GM06990 (cell line): ENCODE measurements at regions not wholly inside any gene's neighbourhood (a gene's known extent, or its start where the extent isn't known, plus 50 kb on each side); places are given as distances from the start of the nearest gene placed in this dataset.

Source experiments
- DNase-seq: peaks from one replicate; pipeline ENCODE4 v3.0.0-alpha.2; 2011; ENCODE audit not compliant: insufficient read length; ENCODE audit errors: extremely low read depth
- H3K27me3 ChIP-seq: replicated peaks from 2 replicates; pipeline ENCODE4 v1.6.0; 2011; ENCODE audit warnings: low read length; ENCODE audit not compliant: control insufficient read depth, insufficient read depth
- H3K36me3 ChIP-seq: 2 replicates; pipeline ENCODE4 v1.5.1; 2011; ENCODE audit warnings: low read length; ENCODE audit not compliant: control insufficient read depth, insufficient read depth
- H3K4me3 ChIP-seq: replicated peaks from 2 replicates; pipeline ENCODE4 v1.5.1; 2011; ENCODE audit warnings: low read depth, mild to moderate bottlenecking, control low read depth, low read length
- TF ChIP-seq, protein P1 (sequence below): IDR thresholded peaks from 2 replicates; pipeline ENCODE4 v1.5.1; 2011; ENCODE audit warnings: low read length, control low read depth, mild to moderate bottlenecking, inconsistent platforms; ENCODE audit not compliant: insufficient read depth, poor library complexity, severe bottlenecking

- H3K4me3 ChIP-seq, result no peak overlapping the region
- TF ChIP-seq, protein P1, sequence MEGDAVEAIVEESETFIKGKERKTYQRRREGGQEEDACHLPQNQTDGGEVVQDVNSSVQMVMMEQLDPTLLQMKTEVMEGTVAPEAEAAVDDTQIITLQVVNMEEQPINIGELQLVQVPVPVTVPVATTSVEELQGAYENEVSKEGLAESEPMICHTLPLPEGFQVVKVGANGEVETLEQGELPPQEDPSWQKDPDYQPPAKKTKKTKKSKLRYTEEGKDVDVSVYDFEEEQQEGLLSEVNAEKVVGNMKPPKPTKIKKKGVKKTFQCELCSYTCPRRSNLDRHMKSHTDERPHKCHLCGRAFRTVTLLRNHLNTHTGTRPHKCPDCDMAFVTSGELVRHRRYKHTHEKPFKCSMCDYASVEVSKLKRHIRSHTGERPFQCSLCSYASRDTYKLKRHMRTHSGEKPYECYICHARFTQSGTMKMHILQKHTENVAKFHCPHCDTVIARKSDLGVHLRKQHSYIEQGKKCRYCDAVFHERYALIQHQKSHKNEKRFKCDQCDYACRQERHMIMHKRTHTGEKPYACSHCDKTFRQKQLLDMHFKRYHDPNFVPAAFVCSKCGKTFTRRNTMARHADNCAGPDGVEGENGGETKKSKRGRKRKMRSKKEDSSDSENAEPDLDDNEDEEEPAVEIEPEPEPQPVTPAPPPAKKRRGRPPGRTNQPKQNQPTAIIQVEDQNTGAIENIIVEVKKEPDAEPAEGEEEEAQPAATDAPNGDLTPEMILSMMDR, result no peak
- H3K27me3 ChIP-seq, result no peaks in the 10 kb centered on the region
- H3K36me3 ChIP-seq, result no peaks in the 10 kb centered on the region
- no peak for DNase-seq
These were observed 341.9 kb upstream of the CDH11 start for GRCh38 chr16:65463652-65464260.

GRCh38 chr16:65457084-65457483, 335.2 kb upstream of the CDH11 start:
- no peaks in the 10 kb centered on the region for H3K36me3 ChIP-seq
- DNase-seq, result no peak
- no peak overlapping the region for H3K4me3 ChIP-seq
- H3K27me3 ChIP-seq, result no peaks in the 10 kb centered on the region
- TF ChIP-seq, protein P1, result no peak

DNA sequence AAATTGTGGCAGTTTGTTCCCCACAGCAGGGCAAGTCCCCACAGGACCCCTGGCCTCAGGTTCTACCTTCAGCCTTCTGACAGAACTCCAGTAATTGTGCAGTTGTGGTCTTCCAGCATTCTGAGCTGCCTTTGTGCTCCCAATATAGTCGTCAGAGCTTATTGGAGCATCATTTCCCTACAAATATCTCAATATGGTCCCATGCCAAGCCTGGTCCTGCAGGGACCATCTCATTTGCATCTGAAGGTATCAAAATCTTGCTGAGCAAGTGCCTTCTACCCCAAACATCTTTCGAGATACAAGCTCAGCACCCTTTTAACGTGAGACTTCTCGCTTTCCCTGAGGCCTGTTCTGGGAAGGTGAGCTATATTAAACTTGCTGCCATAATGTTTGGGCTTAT, 333.9 kb upstream of the CDH11 start:
- TF ChIP-seq, protein P1, result no peak
- H3K27me3 ChIP-seq, result no peaks in the 10 kb centered on the region
- no peaks in the 10 kb centered on the region for H3K36me3 ChIP-seq
- DNase-seq, result no peak
- no peak overlapping the region for H3K4me3 ChIP-seq

DNA sequence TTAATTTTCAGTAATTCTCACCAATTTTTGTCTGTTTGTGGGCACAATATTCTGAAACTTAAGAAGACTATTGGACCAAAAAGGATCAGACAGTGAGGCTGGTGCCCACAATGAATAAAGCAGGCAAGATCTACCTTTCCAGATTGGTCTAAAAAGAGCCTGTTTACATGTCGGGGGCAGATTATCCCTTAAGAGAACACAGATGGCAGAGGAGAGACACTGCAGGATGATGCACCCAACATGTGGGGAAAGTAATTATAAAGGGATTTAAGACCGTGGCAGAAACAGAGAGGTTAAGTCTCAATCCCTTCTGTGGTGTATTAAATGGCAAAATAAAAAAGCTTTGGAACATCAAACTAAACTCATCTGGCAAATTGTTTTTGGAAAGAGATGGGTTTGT, 331.8 kb upstream of the CDH11 start:
- Histone ChIP-seq H3K36me3 (no peaks in the 10 kb centered on the region), H3K4me3 (no peak overlapping the region), H3K27me3 (no peaks in the 10 kb centered on the region)
- TF ChIP-seq, protein P1, result no peak
- DNase-seq, result no peak

DNA sequence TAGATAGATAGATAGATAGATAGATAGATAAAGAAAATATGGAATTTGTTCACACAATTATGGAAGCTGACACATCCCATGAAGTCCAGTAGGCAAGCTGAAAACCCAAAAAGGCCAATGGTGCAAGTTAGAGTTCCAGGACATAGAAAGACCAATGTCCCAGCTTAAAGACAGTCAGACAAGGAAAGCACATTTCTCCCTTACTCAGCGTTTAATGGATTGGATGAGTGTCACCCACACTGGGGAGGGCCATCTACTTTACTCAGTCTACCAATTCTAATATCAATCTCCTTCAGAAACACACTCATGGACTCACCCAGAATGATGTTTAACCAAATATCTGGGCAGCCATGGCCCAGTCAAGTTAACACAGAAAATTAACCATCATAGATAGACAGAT, 327.7 kb upstream of the CDH11 start:
- TF ChIP-seq, protein P1, result no peak
- no peaks in the 10 kb centered on the region for H3K36me3 ChIP-seq
- DNase-seq, result no peak
- no peak overlapping the region for H3K4me3 ChIP-seq
- no peaks in the 10 kb centered on the region for H3K27me3 ChIP-seq

- TF ChIP-seq, protein P1, result no peak
- H3K4me3 ChIP-seq, result no peak overlapping the region
- DNase-seq, result no peak
- H3K36me3 ChIP-seq, result no peaks in the 10 kb centered on the region
- H3K27me3 ChIP-seq, result no peaks in the 10 kb centered on the region
These were observed 324.6 kb upstream of the CDH11 start for GRCh38 chr16:65446427-65446826.
